WTC11 (cell line): ENCODE measurements at regions not wholly inside any gene's neighbourhood (a gene's known extent, or its start where the extent isn't known, plus 50 kb on each side); places are given as distances from the start of the nearest gene placed in this dataset.

Source experiments
- ATAC-seq: fragments of 200-7000 bp; cut with Tn5 transposase; 2 replicates; pipeline ENCODE4 v1.10.0; 2021; ENCODE audit warnings: mild to moderate bottlenecking, moderate library complexity
- CTCF ChIA-PET: fragments of 300-600 bp; sonication (Branson Sonifier 250); formaldehyde crosslinking; loops from one replicate; lab custom pipeline; 2021; ENCODE audit warnings: antibody characterized with exemption; lab: Charles Lee
- POLR2A ChIA-PET: fragments of 350-600 bp; sonication (Branson Sonifier 250); formaldehyde crosslinking; loops from one replicate; lab custom pipeline; 2021; ENCODE audit warnings: antibody characterized with exemption; lab: Charles Lee
- DNase-seq: peaks from one replicate; pipeline ENCODE4 v3.0.0; 2021; ENCODE audit warnings: low spot score
- H3K27ac Mint-ChIP-seq: 2 replicates; pipeline ENCODE4 v1.8.0; 2021; ENCODE audit warnings: mixed read lengths
- H3K27me3 Mint-ChIP-seq: 2 replicates; pipeline ENCODE4 v1.8.0; 2021; ENCODE audit warnings: low read depth, mild to moderate bottlenecking, moderate library complexity, mixed read lengths
- H3K36me3 Mint-ChIP-seq: 2 replicates; pipeline ENCODE4 v1.8.0; 2021; ENCODE audit warnings: mixed read lengths
- H3K4me1 Mint-ChIP-seq: 2 replicates; pipeline ENCODE4 v1.8.0; 2022; ENCODE audit warnings: mixed read lengths
- H3K4me3 Mint-ChIP-seq: 2 replicates; pipeline ENCODE4 v1.8.0; 2021; ENCODE audit warnings: mild to moderate bottlenecking, moderate library complexity, mixed read lengths
- H3K9me3 Mint-ChIP-seq: 2 replicates; pipeline ENCODE4 v1.8.0; 2021; ENCODE audit warnings: mixed read lengths
- ELF4 ChIP-seq: sonication (generic); formaldehyde crosslinking; IDR thresholded peaks from 2 replicates; pipeline ENCODE4 v1.8.1; 2022; ENCODE audit warnings: low read depth, mild to moderate bottlenecking, moderate library complexity, missing genetic modification reagents
- FOXP4 ChIP-seq: sonication (generic); formaldehyde crosslinking; IDR thresholded peaks from 2 replicates; pipeline ENCODE4 v1.8.0; 2022; ENCODE audit warnings: mild to moderate bottlenecking, missing genetic modification reagents
- GABPB1 ChIP-seq: sonication (generic); formaldehyde crosslinking; IDR thresholded peaks from 2 replicates; pipeline ENCODE4 v1.8.1; 2023; ENCODE audit warnings: mild to moderate bottlenecking, missing genetic modification reagents
- JAZF1 ChIP-seq: fragments of 250-450 bp; sonication (Bioruptor Pico); IDR thresholded peaks from 2 replicates; pipeline ENCODE4 v1.9.0; 2021; ENCODE audit warnings: moderate library complexity, mild to moderate bottlenecking, inconsistent platforms
- MLX ChIP-seq: sonication (generic); formaldehyde crosslinking; IDR thresholded peaks from 2 replicates; pipeline ENCODE4 v1.8.1; 2023; ENCODE audit warnings: mild to moderate bottlenecking, missing genetic modification reagents, moderate library complexity
- MYBL2 ChIP-seq: sonication (generic); formaldehyde crosslinking; IDR thresholded peaks from 2 replicates; pipeline ENCODE4 v1.8.1; 2023; ENCODE audit warnings: mild to moderate bottlenecking, moderate library complexity, missing genetic modification reagents
- NR3C1 ChIP-seq: sonication (generic); formaldehyde crosslinking; conservative IDR thresholded peaks from 2 replicates; pipeline ENCODE4 v1.8.1; 2023; ENCODE audit warnings: low read depth, mild to moderate bottlenecking, missing genetic modification reagents
- PREB ChIP-seq: sonication (generic); formaldehyde crosslinking; IDR thresholded peaks from 2 replicates; pipeline ENCODE4 v1.8.1; 2022; ENCODE audit warnings: mild to moderate bottlenecking, missing genetic modification reagents, moderate library complexity, borderline replicate concordance
- SMAD3 ChIP-seq: sonication (generic); formaldehyde crosslinking; IDR thresholded peaks from 2 replicates; pipeline ENCODE4 v1.8.0; 2022; ENCODE audit warnings: missing genetic modification reagents, mild to moderate bottlenecking, borderline replicate concordance
- TEAD1 ChIP-seq: sonication (generic); formaldehyde crosslinking; IDR thresholded peaks from 2 replicates; pipeline ENCODE4 v1.8.0; 2022; ENCODE audit warnings: mild to moderate bottlenecking, missing genetic modification reagents
- TEAD4 ChIP-seq: sonication (generic); formaldehyde crosslinking; IDR thresholded peaks from 2 replicates; pipeline ENCODE4 v1.8.0; 2022; ENCODE audit warnings: mild to moderate bottlenecking, missing genetic modification reagents
- USF1 ChIP-seq: sonication (generic); formaldehyde crosslinking; IDR thresholded peaks from 2 replicates; pipeline ENCODE4 v1.8.0; 2022; ENCODE audit warnings: mild to moderate bottlenecking, missing genetic modification reagents
- ZNF423 ChIP-seq: fragments of 250-450 bp; sonication (Bioruptor Pico); IDR thresholded peaks from 2 replicates; pipeline ENCODE4 v2.1.2; 2022; ENCODE audit warnings: mild to moderate bottlenecking, moderate library complexity
- ZNF425 ChIP-seq: fragments of 250-450 bp; sonication (Bioruptor Pico); conservative IDR thresholded peaks from 2 replicates; pipeline ENCODE4 v1.9.0; 2021; ENCODE audit warnings: mild to moderate bottlenecking
- ZNF671 ChIP-seq: fragments of 250-450 bp; sonication (Bioruptor Pico); IDR thresholded peaks from 2 replicates; pipeline ENCODE4 v1.8.0; 2021; ENCODE audit warnings: mild to moderate bottlenecking

- TF ChIP-seq PREB (CRISPR knock-in tag) (no peak), TEAD1 (CRISPR knock-in tag) (no peak), ZNF425 (CRISPR knock-in tag) (no peak)
- TF ChIP-seq, all 79 proteins: peak for 0
Measured at GRCh38 chr5:135670588-135670987, 91.8 kb upstream of the CXCL14 start (continued).

- Mint-ChIP-seq H3K36me3 (no peaks in the 10 kb centered on the region), H3K27me3 (no peaks in the 10 kb centered on the region; the same call in 1 of the 2 replicates), H3K4me3 (no peak overlapping the region), H3K27ac (no peak overlapping the region), H3K4me1 (no peaks in the 10 kb centered on the region), H3K9me3 (no peaks in the 10 kb centered on the region)
- ATAC-seq (no peak), DNase-seq (no peak)
- TF ChIP-seq SMAD3 (CRISPR knock-in tag) (no peak), TEAD1 (CRISPR knock-in tag) (no peak), ELF4 (CRISPR knock-in tag) (no peak), JAZF1 (CRISPR knock-in tag) (no peak), MLX (CRISPR knock-in tag) (no peak), FOXP4 (CRISPR knock-in tag) (no peak), NR3C1 (CRISPR knock-in tag) (no peak), GABPB1 (CRISPR knock-in tag) (no peak), USF1 (CRISPR knock-in tag) (no peak), ZNF423 (CRISPR knock-in tag) (no peak), TEAD4 (CRISPR knock-in tag) (no peak), MYBL2 (CRISPR knock-in tag) (no peak)
- POLR2A ChIA-PET, result no interaction called here
- CTCF ChIA-PET, result interaction anchor here (1.5 kb wide), 1 partner anchor 103 kb away, joined by 4 read pairs; no protein-coding TSS in a partner anchor
Measured at GRCh38 chr5:135669416-135669815, 90.6 kb upstream of the CXCL14 start.

- ATAC-seq (no peak), DNase-seq (no peak)
- Mint-ChIP-seq H3K9me3 (no peaks in the 10 kb centered on the region), H3K27me3 (no peaks in the 10 kb centered on the region; the same call in 1 of the 2 replicates), H3K36me3 (no peaks in the 10 kb centered on the region), H3K4me3 (no peak overlapping the region), H3K27ac (no peak overlapping the region), H3K4me1 (no peaks in the 10 kb centered on the region)
- POLR2A ChIA-PET, result no interaction called here
- CTCF ChIA-PET, result interaction anchor here (1.1 to 1.5 kb wide), 3 partner anchors 89 to 102 kb away, joined by 3 to 6 read pairs (median 4); partner anchors contain the start of gene CXCL14
- no peak for TF ChIP-seq ZNF671 (CRISPR knock-in tag)
- TF ChIP-seq GABPB1 (CRISPR knock-in tag), result peak; percentile 53; the same call in 1 of the 2 replicates
Measured at GRCh38 chr5:135667673-135668072, 88.9 kb upstream of the CXCL14 start.
